ENCODE measurements at regions not wholly inside any gene's neighbourhood (a gene's known extent, or its start where the extent isn't known, plus 50 kb on each side); places are given as distances from the start of the nearest gene placed in this dataset.

GRCh38 chr2:129164220-129164949 lies 815.1 kb upstream of the RAB6C start:
- no peak for DNase-seq (ENCODE audit: low read depth in 2 of 2, low spot score in 1 of 2)

- DNase-seq (ENCODE audit: low read depth in 2 of 2, low spot score in 1 of 2): no peak
Observed at GRCh38 chr2:129165006-129165405, 814.5 kb upstream of the RAB6C start.

- no peak for DNase-seq (ENCODE audit: low read depth in 2 of 2, low spot score in 1 of 2)
Observed at GRCh38 chr2:129167456-129167855, 812.0 kb upstream of the RAB6C start.

GRCh38 chr2:129170570-129170969 lies 808.9 kb upstream of the RAB6C start:
- DNase-seq (ENCODE audit: low read depth in 2 of 2, low spot score in 1 of 2): no peak

- no peak for DNase-seq (ENCODE audit: low read depth in 2 of 2, low spot score in 1 of 2)
Observed at GRCh38 chr2:129174143-129174542, 805.3 kb upstream of the RAB6C start.

- no peak for DNase-seq (ENCODE audit: low read depth in 2 of 2, low spot score in 1 of 2)
Observed at GRCh38 chr2:129175051-129175450, 804.4 kb upstream of the RAB6C start.

GRCh38 chr2:129176375-129176774 lies 803.1 kb upstream of the RAB6C start:
- DNase-seq (ENCODE audit: low read depth in 2 of 2, low spot score in 1 of 2): no peak

GRCh38 chr2:129178356-129178755 lies 801.1 kb upstream of the RAB6C start:
- DNase-seq (ENCODE audit: low read depth in 2 of 2, low spot score in 1 of 2): no peak

GRCh38 chr2:129179199-129179598 lies 800.3 kb upstream of the RAB6C start:
- no peak for DNase-seq (ENCODE audit: low read depth in 2 of 2, low spot score in 1 of 2)

GRCh38 chr2:129180124-129180716 lies 799.2 kb upstream of the RAB6C start:
- DNase-seq (ENCODE audit: low read depth in 2 of 2, low spot score in 1 of 2): no peak

GRCh38 chr2:129181433-129181832 lies 798.0 kb upstream of the RAB6C start:
- no peak for DNase-seq (ENCODE audit: low read depth in 2 of 2, low spot score in 1 of 2)

GRCh38 chr2:129181963-129182362 lies 797.5 kb upstream of the RAB6C start:
- DNase-seq (ENCODE audit: low read depth in 2 of 2, low spot score in 1 of 2): no peak

- DNase-seq (ENCODE audit: low read depth in 2 of 2, low spot score in 1 of 2): no peak
Observed at GRCh38 chr2:129187343-129187742, 792.1 kb upstream of the RAB6C start.

- DNase-seq (ENCODE audit: low read depth in 2 of 2, low spot score in 1 of 2): no peak
Observed at GRCh38 chr2:129188451-129188850, 791.0 kb upstream of the RAB6C start.

GRCh38 chr2:129189617-129190319 lies 789.7 kb upstream of the RAB6C start:
- DNase-seq (ENCODE audit: low read depth in 2 of 2, low spot score in 1 of 2): no peak

GRCh38 chr2:129190494-129190893 lies 789.0 kb upstream of the RAB6C start:
- DNase-seq (ENCODE audit: low read depth in 2 of 2, low spot score in 1 of 2): no peak

- no peak for DNase-seq (ENCODE audit: low read depth in 2 of 2, low spot score in 1 of 2)
Observed at GRCh38 chr2:129191530-129191929, 787.9 kb upstream of the RAB6C start.

GRCh38 chr2:129192117-129192516 lies 787.3 kb upstream of the RAB6C start:
- no peak for DNase-seq (ENCODE audit: low read depth in 2 of 2, low spot score in 1 of 2)

- no peak for DNase-seq (ENCODE audit: low read depth in 2 of 2, low spot score in 1 of 2)
Observed at GRCh38 chr2:129192841-129193253, 786.6 kb upstream of the RAB6C start.

- DNase-seq (ENCODE audit: low read depth in 2 of 2, low spot score in 1 of 2): no peak
Observed at GRCh38 chr2:129193961-129194360, 785.5 kb upstream of the RAB6C start.

- DNase-seq (ENCODE audit: low read depth in 2 of 2, low spot score in 1 of 2): no peak
Observed at GRCh38 chr2:129199501-129199900, 780.0 kb upstream of the RAB6C start.

GRCh38 chr2:129201696-129202095 lies 777.8 kb upstream of the RAB6C start:
- no peak for DNase-seq (ENCODE audit: low read depth in 2 of 2, low spot score in 1 of 2)
